ENCODE measurements at regions not wholly inside any gene's neighbourhood (a gene's known extent, or its start where the extent isn't known, plus 50 kb on each side); places are given as distances from the start of the nearest gene placed in this dataset.

- Histone ChIP-seq H3K27me3 (no peaks in the 10 kb centered on the region), H3K36me3 (no peaks in the 10 kb centered on the region), H3K4me2 (no peak overlapping the region), H3K9me3 (no peaks in the 10 kb centered on the region), H3K9ac (no peak overlapping the region), H3K4me3 (no peak overlapping the region), H3K4me1 (peaks cover 10% of the 10 kb centered on the region), H3K27ac (no peak overlapping the region), H4K20me1 (no peaks in the 10 kb centered on the region)
- no peak for TF ChIP-seq Cebpa-rat (IDR thresholded peaks at IDR 0.05)
Observed at GRCh38 chr3:106880206-106880605, 497.0 kb upstream of the CCDC54 start.

- H3K4me2 ChIP-seq = no peak overlapping the region
- H3K4me3 ChIP-seq = no peak overlapping the region
- no peaks in the 10 kb centered on the region for H4K20me1 ChIP-seq
- H3K27ac ChIP-seq = no peak overlapping the region
- no peaks in the 10 kb centered on the region for H3K36me3 ChIP-seq
- no peak for TF ChIP-seq Cebpa-rat (IDR thresholded peaks at IDR 0.05)
- no peaks in the 10 kb centered on the region for H3K27me3 ChIP-seq
- peaks cover 6% of the 10 kb centered on the region for H3K9me3 ChIP-seq
- no peak overlapping the region for H3K9ac ChIP-seq
- H3K4me1 ChIP-seq = peaks cover 10% of the 10 kb centered on the region
Observed at GRCh38 chr3:106881186-106881585, 496.1 kb upstream of the CCDC54 start.

- H3K9ac ChIP-seq = no peak overlapping the region
- TF ChIP-seq Cebpa-rat (IDR thresholded peaks at IDR 0.05) = no peak
- no peak overlapping the region for H3K27ac ChIP-seq
- no peaks in the 10 kb centered on the region for H4K20me1 ChIP-seq
- H3K36me3 ChIP-seq = no peaks in the 10 kb centered on the region
- peaks cover 4% of the 10 kb centered on the region for H3K4me1 ChIP-seq
- no peak overlapping the region for H3K4me2 ChIP-seq
- peaks cover 13% of the 10 kb centered on the region for H3K9me3 ChIP-seq
- H3K27me3 ChIP-seq = no peaks in the 10 kb centered on the region
- no peak overlapping the region for H3K4me3 ChIP-seq
Observed at GRCh38 chr3:106882297-106882696, 494.9 kb upstream of the CCDC54 start.

- Histone ChIP-seq H3K9ac (no peak overlapping the region), H3K36me3 (no peaks in the 10 kb centered on the region), H3K4me2 (no peak overlapping the region), H3K27ac (no peak overlapping the region), H3K27me3 (no peaks in the 10 kb centered on the region), H3K4me3 (no peak overlapping the region), H3K9me3 (peaks cover 18% of the 10 kb centered on the region), H3K4me1 (no peaks in the 10 kb centered on the region), H4K20me1 (no peaks in the 10 kb centered on the region)
- TF ChIP-seq Cebpa-rat (IDR thresholded peaks at IDR 0.05) = no peak
Observed at GRCh38 chr3:106906074-106906473, 471.2 kb upstream of the CCDC54 start.

- TF ChIP-seq Cebpa-rat (IDR thresholded peaks at IDR 0.05) = no peak
- Histone ChIP-seq H3K4me1 (no peaks in the 10 kb centered on the region), H3K4me2 (no peak overlapping the region), H3K9ac (no peak overlapping the region), H3K4me3 (no peak overlapping the region), H3K36me3 (no peaks in the 10 kb centered on the region), H4K20me1 (no peaks in the 10 kb centered on the region), H3K9me3 (peaks cover 18% of the 10 kb centered on the region), H3K27ac (no peak overlapping the region), H3K27me3 (no peaks in the 10 kb centered on the region)
Observed at GRCh38 chr3:106908181-106908938, 468.9 kb upstream of the CCDC54 start.

GRCh38 chr3:106913111-106913698 lies 464.0 kb upstream of the CCDC54 start:
- no peak overlapping the region for H3K27ac ChIP-seq
- no peaks in the 10 kb centered on the region for H3K27me3 ChIP-seq
- H3K9me3 ChIP-seq = peaks cover 14% of the 10 kb centered on the region
- H3K4me3 ChIP-seq = no peak overlapping the region
- TF ChIP-seq Cebpa-rat (IDR thresholded peaks at IDR 0.05) = no peak
- H3K4me2 ChIP-seq = no peak overlapping the region
- H3K4me1 ChIP-seq = no peaks in the 10 kb centered on the region
- no peaks in the 10 kb centered on the region for H3K36me3 ChIP-seq
- H3K9ac ChIP-seq = no peak overlapping the region
- no peaks in the 10 kb centered on the region for H4K20me1 ChIP-seq

- peaks cover 6% of the 10 kb centered on the region for H3K9me3 ChIP-seq
- H3K4me1 ChIP-seq = no peaks in the 10 kb centered on the region
- H3K36me3 ChIP-seq = no peaks in the 10 kb centered on the region
- H3K9ac ChIP-seq = no peak overlapping the region
- no peak overlapping the region for H3K27ac ChIP-seq
- no peak overlapping the region for H3K4me2 ChIP-seq
- no peaks in the 10 kb centered on the region for H4K20me1 ChIP-seq
- no peaks in the 10 kb centered on the region for H3K27me3 ChIP-seq
- TF ChIP-seq Cebpa-rat (IDR thresholded peaks at IDR 0.05) = no peak
- H3K4me3 ChIP-seq = no peak overlapping the region
Observed at GRCh38 chr3:106913966-106914365, 463.3 kb upstream of the CCDC54 start.

GRCh38 chr3:106920609-106921008 lies 456.6 kb upstream of the CCDC54 start:
- no peaks in the 10 kb centered on the region for H3K27me3 ChIP-seq
- H3K9ac ChIP-seq = no peak overlapping the region
- no peaks in the 10 kb centered on the region for H3K36me3 ChIP-seq
- no peaks in the 10 kb centered on the region for H4K20me1 ChIP-seq
- no peak for TF ChIP-seq Cebpa-rat (IDR thresholded peaks at IDR 0.05)
- H3K9me3 ChIP-seq = no peaks in the 10 kb centered on the region
- H3K4me3 ChIP-seq = no peak overlapping the region
- no peak overlapping the region for H3K4me2 ChIP-seq
- H3K4me1 ChIP-seq = no peaks in the 10 kb centered on the region
- no peak overlapping the region for H3K27ac ChIP-seq

GRCh38 chr3:106929081-106929480 lies 448.2 kb upstream of the CCDC54 start:
- no peaks in the 10 kb centered on the region for H3K27me3 ChIP-seq
- no peaks in the 10 kb centered on the region for H3K36me3 ChIP-seq
- H3K4me1 ChIP-seq = no peaks in the 10 kb centered on the region
- no peak overlapping the region for H3K4me2 ChIP-seq
- H4K20me1 ChIP-seq = no peaks in the 10 kb centered on the region
- H3K4me3 ChIP-seq = no peak overlapping the region
- no peak overlapping the region for H3K27ac ChIP-seq
- peaks cover 3% of the 10 kb centered on the region for H3K9me3 ChIP-seq
- no peak overlapping the region for H3K9ac ChIP-seq
- TF ChIP-seq Cebpa-rat (IDR thresholded peaks at IDR 0.05) = no peak

GRCh38 chr3:106930086-106930485 lies 447.2 kb upstream of the CCDC54 start:
- Histone ChIP-seq H3K9me3 (peaks cover 10% of the 10 kb centered on the region), H4K20me1 (no peaks in the 10 kb centered on the region), H3K9ac (no peak overlapping the region), H3K4me3 (no peak overlapping the region), H3K27ac (no peak overlapping the region), H3K4me2 (no peak overlapping the region), H3K4me1 (no peaks in the 10 kb centered on the region), H3K36me3 (no peaks in the 10 kb centered on the region), H3K27me3 (no peaks in the 10 kb centered on the region)
- TF ChIP-seq Cebpa-rat (IDR thresholded peaks at IDR 0.05) = no peak

Data from BLaER1 (cell line).